Adrenal gland (tissue), 9 donors: ENCODE measurements at regions not wholly inside any gene's neighbourhood (a gene's known extent, or its start where the extent isn't known, plus 50 kb on each side); places are given as distances from the start of the nearest gene placed in this dataset.

Experiments used
- DNase-seq, 7 donors: peaks; one replicate each; pipeline ENCODE4 v3.0.0-alpha.2; 2019 to 2020
- H3K27ac ChIP-seq, 5 donors: fragments of 200-600 bp; sonication (generic) in 4 of 5; 1 replicate in 3 of 5; 2 replicates in 2 of 5; pipeline versions ENCODE4 v1.5.1 to v1.8.0; 2016 to 2020; ENCODE audit warnings: mild to moderate bottlenecking in 1 of 5
- H3K27me3 ChIP-seq: fragments of 200-600 bp; 2 replicates; pipeline ENCODE4 v1.8.0; 2021
- H3K36me3 ChIP-seq, 2 donors: fragments of 200-600 bp; replicated peaks in 1 of 2; 1 replicate in 1 of 2; 2 replicates in 1 of 2; pipeline versions ENCODE4 v1.5.1 to v1.8.0; 2018 to 2022
- H3K4me1 ChIP-seq, 2 donors: fragments of 200-600 bp; replicated peaks in 1 of 2; 1 replicate in 1 of 2; 2 replicates in 1 of 2; pipeline versions ENCODE4 v1.5.1 to v1.8.0; 2018 to 2021
- H3K4me3 ChIP-seq, 4 donors: fragments of 200-600 bp; sonication (generic) in 3 of 4; one replicate each; pipeline ENCODE4 v1.5.1; 2016 to 2018
- H3K9me3 ChIP-seq, 3 donors: fragments of 200-600 bp; sonication (generic) in 1 of 3; replicated peaks in 1 of 3; 1 replicate in 2 of 3; 2 replicates in 1 of 3; pipeline versions ENCODE4 v1.5.1 to v1.8.0; 2016 to 2021
- CTCF ChIP-seq, 6 experiments: fragments of 450-650 bp in 4 of 6; fragments of 200-600 bp in 2 of 6; sonication (generic) in 1 of 6; IDR thresholded peaks; 1 replicate in 5 of 6; 2 replicates in 1 of 6; pipeline versions ENCODE4 v1.5.1 to v1.8.0; 2016 to 2021; ENCODE audit warnings: antibody characterized with exemption in 6 of 6, mild to moderate bottlenecking in 2 of 6, moderate library complexity in 1 of 6
- POLR2A ChIP-seq, 2 donors: fragments of 450-650 bp; IDR thresholded peaks; one replicate each; pipeline ENCODE4 v1.6.1; 2017; ENCODE audit warnings: antibody characterized with exemption in 2 of 2, mild to moderate bottlenecking in 2 of 2, moderate library complexity in 1 of 2
- WGBS, 4 donors: extraction: QIAGEN DNeasy Blood & Tissue Kit in 2 of 4; methylation state at CpG; one replicate each; pipeline versions ENCODE4 v1.1.5 to v1.1.7; 2013 to 2017; 5-methylcytosine and 5-hydroxymethylcytosine counted together
- intact Hi-C, 2 donors: fragments of 100-400 bp; cut with DNase I; formaldehyde crosslinking; loops; one replicate each; pipeline versions ENCODE4 v1.14.1 to v1.15.0; 2022 to 2023
- donor health status: healthy with polysubstance abuse.
- donor health status: Bipolar disorder and iron deficiency.
- donor health status: DM: yes; HTN: yes; CAD: no.
- donor health status: DM: no; HTN: no; CAD: no.
- donor health status: DM: no; HTN: no; CAD: no.

DNA sequence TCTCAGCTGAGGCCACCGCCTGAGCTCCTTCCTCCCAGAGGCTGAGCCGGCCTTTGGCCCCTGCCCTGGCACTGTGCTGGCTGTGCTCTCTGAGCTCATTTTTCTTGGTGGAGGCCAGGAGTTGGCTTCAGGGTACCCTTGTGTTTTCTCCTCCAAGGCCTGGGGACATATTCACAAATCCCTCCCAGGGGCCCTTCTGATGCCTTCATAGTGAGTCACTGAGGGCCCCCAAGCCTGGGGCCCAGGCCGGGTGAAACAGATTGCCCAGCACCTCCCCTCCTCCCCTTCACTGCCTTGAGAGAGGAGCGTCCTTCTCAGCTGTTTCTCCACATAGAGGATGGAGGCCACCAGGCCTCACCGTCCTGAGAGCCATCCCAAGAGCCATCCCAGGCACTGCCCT is 105.8 kb downstream of the SIK1 start:
- no peaks in the 10 kb centered on the region for H3K27me3 ChIP-seq
- no peak for DNase-seq
- 79 to 86% (median 82%) methylated on average over 3 to 5 of the region's 5 CpGs for WGBS, 4 donors
- H3K36me3 ChIP-seq, result no peaks in the 10 kb centered on the region
- no peaks in the 10 kb centered on the region for H3K4me1 ChIP-seq
- no peak for TF ChIP-seq POLR2A (IDR thresholded peaks at IDR 0.05)
- no peak for TF ChIP-seq CTCF (IDR thresholded peaks at IDR 0.05)
- no peaks in the 10 kb centered on the region for H3K9me3 ChIP-seq
- H3K27ac ChIP-seq, result no peak overlapping the region
- H3K4me3 ChIP-seq, result no peak overlapping the region
- intact Hi-C loops, result no loop called here

DNA sequence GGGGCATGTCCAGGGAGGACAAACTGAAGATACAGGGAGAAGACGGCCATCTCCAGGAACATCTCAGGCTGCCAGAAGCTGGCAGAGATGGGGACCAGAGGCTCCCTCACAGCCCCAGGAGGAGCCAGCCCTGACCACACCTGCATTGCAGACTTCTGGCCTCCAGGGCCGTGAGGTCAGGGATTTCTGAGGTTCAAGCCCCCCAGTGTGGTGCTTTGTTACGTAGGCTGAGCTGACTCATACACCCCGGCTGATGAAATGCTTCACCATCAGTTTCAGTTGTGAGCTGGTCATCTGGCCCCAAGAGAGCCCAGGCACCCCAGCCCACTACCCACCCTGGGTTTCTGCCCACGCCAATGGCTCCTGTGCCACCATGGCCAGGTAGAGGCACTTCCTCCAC is 106.4 kb downstream of the SIK1 start:
- Histone ChIP-seq H3K4me1 (no peaks in the 10 kb centered on the region), H3K27me3 (no peaks in the 10 kb centered on the region), H3K36me3 (no peaks in the 10 kb centered on the region), H3K9me3 (no peaks in the 10 kb centered on the region), H3K27ac (no peak overlapping the region), H3K4me3 (no peak overlapping the region)
- WGBS, 4 donors, result 87 to 100% (median 92%) methylated on average over 1 to 5 of the region's 5 CpGs
- intact Hi-C loops, result no loop called here
- TF ChIP-seq CTCF (IDR thresholded peaks at IDR 0.05), result no peak
- DNase-seq, result no peak

- no peaks in the 10 kb centered on the region for H3K36me3 ChIP-seq
- H3K4me1 ChIP-seq, result no peaks in the 10 kb centered on the region
- no peaks in the 10 kb centered on the region for H3K27me3 ChIP-seq
- TF ChIP-seq CTCF (IDR thresholded peaks at IDR 0.05), result no peak
- TF ChIP-seq POLR2A (IDR thresholded peaks at IDR 0.05), result no peak
- intact Hi-C loops, result no loop called here
- WGBS, 4 donors, result 74 to 79% (median 76%) methylated on average over 25 to 32 of the region's 32 CpGs
- peak in 1 of 7 donors; percentile 66 for DNase-seq
- no peaks in the 10 kb centered on the region for H3K9me3 ChIP-seq
- H3K27ac ChIP-seq, result peak overlapping the region in 1 of 5 donors; percentile 9
- no peak overlapping the region for H3K4me3 ChIP-seq
Measured at GRCh38 chr21:43318841-43319781, 107.8 kb downstream of the SIK1 start.

DNA sequence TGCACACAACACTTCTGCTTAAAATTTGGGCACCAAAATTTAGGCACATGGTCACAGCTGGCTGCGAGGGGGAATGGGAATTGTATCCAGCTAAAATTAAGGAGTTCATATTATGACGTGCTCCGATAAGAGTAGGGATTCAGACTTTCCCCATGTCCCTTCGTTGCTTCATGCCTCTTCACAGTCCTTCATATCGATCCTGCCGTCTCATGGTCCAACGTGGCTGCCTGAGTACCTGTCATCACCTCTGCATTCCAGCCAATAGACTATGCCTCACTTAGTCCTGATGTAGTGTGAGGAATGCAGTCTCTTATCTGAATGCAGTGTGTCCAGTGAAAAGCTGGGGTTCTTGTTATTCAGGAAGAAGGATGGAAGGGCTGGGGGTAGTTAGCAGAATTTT is 108.6 kb downstream of the SIK1 start:
- Histone ChIP-seq H3K27ac (no peak overlapping the region), H3K36me3 (no peaks in the 10 kb centered on the region), H3K27me3 (no peaks in the 10 kb centered on the region), H3K4me1 (no peaks in the 10 kb centered on the region), H3K4me3 (no peak overlapping the region), H3K9me3 (no peaks in the 10 kb centered on the region)
- TF ChIP-seq CTCF (IDR thresholded peaks at IDR 0.05) (no peak), POLR2A (IDR thresholded peaks at IDR 0.05) (no peak)
- 87 to 95% (median 94%) methylated on average over 7 of the region's 7 CpGs for WGBS, 4 donors
- intact Hi-C loops, result no loop called here
- no peak for DNase-seq
